Body of pancreas (tissue), 4 donors: ENCODE measurements at regions not wholly inside any gene's neighbourhood (a gene's known extent, or its start where the extent isn't known, plus 50 kb on each side); places are given as distances from the start of the nearest gene placed in this dataset.
"Not testable (repeated sequence)": the region's sequence is repeated elsewhere in the genome, so short reads cannot be mapped to it uniquely, and the experiment has no call there.

ENCODE experiments used
- ATAC-seq: fragments of 150-250 bp; one replicate; pipeline ENCODE4 v1.9.1; 2016
- DNase-seq, 4 donors: peaks; one replicate each; pipeline ENCODE4 v3.0.0-alpha.2; 2019
- H3K27ac ChIP-seq, 4 donors: fragments of 200-600 bp; sonication (generic); 1 replicate in 3 of 4; 2 replicates in 1 of 4; pipeline versions ENCODE4 v1.5.1 to v1.6.1; 2016 to 2019; ENCODE audit warnings: mild to moderate bottlenecking in 1 of 4, mixed read lengths in 1 of 4, moderate library complexity in 1 of 4
- H3K27me3 ChIP-seq, 2 donors: fragments of 200-600 bp; sonication (generic); one replicate each; pipeline ENCODE4 v1.6.0; 2016; ENCODE audit warnings: mild to moderate bottlenecking in 1 of 2
- H3K36me3 ChIP-seq, 2 donors: fragments of 200-600 bp; sonication (generic); replicated peaks in 1 of 2; 2 replicates each; pipeline ENCODE4 v1.5.1; 2016; ENCODE audit warnings: low read depth in 2 of 2; ENCODE audit not compliant: insufficient read depth in 1 of 2
- H3K4me1 ChIP-seq: fragments of 200-600 bp; sonication (generic); one replicate; pipeline ENCODE4 v1.6.0; 2016
- H3K4me3 ChIP-seq, 2 donors: fragments of 200-600 bp; sonication (generic); 1 replicate in 1 of 2; 2 replicates in 1 of 2; pipeline ENCODE4 v1.5.1; 2016 to 2019
- H3K9me3 ChIP-seq, 3 donors: fragments of 200-600 bp; sonication (generic); 1 replicate in 2 of 3; 2 replicates in 1 of 3; pipeline ENCODE4 v1.5.1; 2016
- CTCF ChIP-seq, 7 experiments: fragments of 450-650 bp in 4 of 7; fragments of 200-600 bp in 3 of 7; sonication (generic) in 3 of 7; IDR thresholded peaks; one replicate each; pipeline ENCODE4 v1.5.1; 2016 to 2019; ENCODE audit warnings: antibody characterized with exemption in 7 of 7
- POLR2A ChIP-seq, 3 donors: fragments of 450-650 bp; IDR thresholded peaks; one replicate each; pipeline ENCODE4 v1.6.1; 2016; ENCODE audit warnings: antibody characterized with exemption in 3 of 3, mild to moderate bottlenecking in 2 of 3
- WGBS, 2 donors: methylation state at CpG; one replicate each; pipeline ENCODE4 v1.1.5; 2017; 5-methylcytosine and 5-hydroxymethylcytosine counted together
- intact Hi-C: fragments of 100-400 bp; cut with DNase I; formaldehyde crosslinking; loops from one replicate; pipeline ENCODE4 v1.15.1; 2023

GRCh38 chr3:34669490-34669889 lies 871.1 kb downstream of the PDCD6IP start:
- Histone ChIP-seq H3K36me3 (no peaks in the 10 kb centered on the region), H3K9me3 (no peaks in the 10 kb centered on the region), H3K27ac (no peak overlapping the region), H3K27me3 (no peaks in the 10 kb centered on the region), H3K4me1 (no peaks in the 10 kb centered on the region), H3K4me3 (no peak overlapping the region)
- TF ChIP-seq CTCF (IDR thresholded peaks at IDR 0.05) (no peak), POLR2A (IDR thresholded peaks at IDR 0.05) (no peak)
- 57 to 69% methylated on average over 3 of the region's 3 CpGs for WGBS, 2 donors
- ATAC-seq (no peak), DNase-seq (no peak)
- intact Hi-C loops = no loop called here

GRCh38 chr3:34675383-34676120 lies 877.1 kb downstream of the PDCD6IP start:
- DNase-seq = no peak
- no peak overlapping the region for H3K27ac ChIP-seq
- no peaks in the 10 kb centered on the region for H3K36me3 ChIP-seq
- H3K4me1 ChIP-seq = no peaks in the 10 kb centered on the region
- no peaks in the 10 kb centered on the region for H3K9me3 ChIP-seq
- 66 to 76% methylated on average over 2 of the region's 2 CpGs for WGBS, 2 donors
- intact Hi-C loops = no loop called here
- TF ChIP-seq POLR2A (IDR thresholded peaks at IDR 0.05) (no peak), CTCF (IDR thresholded peaks at IDR 0.05) (no peak)
- H3K4me3 ChIP-seq = no peak overlapping the region
- H3K27me3 ChIP-seq = no peaks in the 10 kb centered on the region
- ATAC-seq = no peak

- intact Hi-C loops = no loop called here
- ATAC-seq (no peak), DNase-seq (no peak)
- Histone ChIP-seq H3K9me3 (no peaks in the 10 kb centered on the region), H3K27ac (no peak overlapping the region), H3K36me3 (no peaks in the 10 kb centered on the region), H3K4me3 (no peak overlapping the region), H3K4me1 (no peaks in the 10 kb centered on the region), H3K27me3 (no peaks in the 10 kb centered on the region)
- 76 to 77% methylated on average over 3 of the region's 3 CpGs for WGBS, 2 donors
- TF ChIP-seq POLR2A (IDR thresholded peaks at IDR 0.05) (no peak), CTCF (IDR thresholded peaks at IDR 0.05) (no peak)
Measured at GRCh38 chr3:34676436-34676835, 878.0 kb downstream of the PDCD6IP start.

- Histone ChIP-seq H3K4me1 (no peaks in the 10 kb centered on the region), H3K36me3 (no peaks in the 10 kb centered on the region), H3K27me3 (no peaks in the 10 kb centered on the region), H3K4me3 (no peak overlapping the region), H3K9me3 (no peaks in the 10 kb centered on the region), H3K27ac (no peak overlapping the region)
- no peak for DNase-seq
- ATAC-seq = no peak
- intact Hi-C loops = no loop called here
- TF ChIP-seq CTCF (IDR thresholded peaks at IDR 0.05) (no peak), POLR2A (IDR thresholded peaks at IDR 0.05) (no peak)
Measured at GRCh38 chr3:34678575-34678974, 880.1 kb downstream of the PDCD6IP start.

- WGBS, 2 donors = 68 to 83% methylated on average over 1 of the region's 1 CpG
- H3K4me1 ChIP-seq, ATAC-seq, H3K36me3 ChIP-seq, H3K27ac ChIP-seq, intact Hi-C loops, H3K27me3 ChIP-seq, H3K4me3 ChIP-seq, H3K9me3 ChIP-seq, DNase-seq: not testable (repeated sequence)
Measured at GRCh38 chr3:34679055-34679454, 880.6 kb downstream of the PDCD6IP start.
